A549 (cell line): ENCODE measurements at regions not wholly inside any gene's neighbourhood (a gene's known extent, or its start where the extent isn't known, plus 50 kb on each side); places are given as distances from the start of the nearest gene placed in this dataset.

Experiments
- FOXS1 ChIP-seq: fragments of 250-450 bp; sonication (Bioruptor Pico); IDR thresholded peaks from 2 replicates; pipeline ENCODE4 v1.5.0; 2020; ENCODE audit warnings: mild to moderate bottlenecking, moderate library complexity
- MAFK ChIP-seq: fragments of 450-650 bp; IDR thresholded peaks from 2 replicates; pipeline ENCODE4 v1.6.1; 2014; ENCODE audit not compliant: partially characterized antibody

DNA sequence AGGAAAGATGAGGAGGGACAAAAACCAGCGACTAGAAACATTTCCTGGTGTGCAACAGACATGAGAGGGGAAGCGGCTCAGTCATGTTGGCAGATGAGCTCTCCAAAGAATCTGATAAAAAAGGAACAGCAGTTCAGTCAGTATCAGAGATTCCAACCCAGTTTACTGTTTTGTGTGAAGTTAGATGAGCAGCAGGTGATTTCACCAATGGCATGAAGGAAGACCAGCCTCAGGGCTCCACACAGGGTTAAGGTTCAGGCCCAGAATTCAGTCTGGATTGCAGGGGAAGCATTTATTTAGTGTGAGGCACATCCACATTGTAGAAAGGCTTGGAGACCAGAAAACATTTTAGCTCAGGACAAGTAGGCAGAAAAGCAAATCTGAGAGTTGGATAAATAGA lies 317.8 kb downstream of the C6orf118 start:
- TF ChIP-seq MAFK (no peak), FOXS1 (CRISPR knock-in tag) (no peak)
